Activated T-cell treated with anti-CD3 and anti-CD28 coated beads, Interleukin-2, amount 50 U/mL, for 72 hours (primary cell): ENCODE measurements at regions not wholly inside any gene's neighbourhood (a gene's known extent, or its start where the extent isn't known, plus 50 kb on each side); places are given as distances from the start of the nearest gene placed in this dataset.

ENCODE experiments used
- ATAC-seq, 2 donors: fragments of 150-1000 bp; cut with Tn5 transposase; replicated peaks in 1 of 2; 2 replicates each; pipeline ENCODE4 v1.10.0; 2021; ENCODE audit warnings: moderate library complexity in 2 of 2, mild to moderate bottlenecking in 1 of 2
- DNase-seq, 2 donors: peaks; one replicate each; pipeline ENCODE4 v3.0.0; 2021 to 2022; ENCODE audit warnings: mixed read lengths in 1 of 2
- H3K27ac Mint-ChIP-seq: one replicate; pipeline ENCODE4 v1.8.0; 2022; ENCODE audit warnings: mild to moderate bottlenecking, moderate library complexity, mixed read lengths
- H3K27me3 Mint-ChIP-seq: one replicate; pipeline ENCODE4 v1.8.0; 2022; ENCODE audit warnings: low read depth, mixed read lengths
- H3K36me3 Mint-ChIP-seq, 2 donors: one replicate each; pipeline ENCODE4 v1.8.0; 2022; ENCODE audit warnings: mixed read lengths in 2 of 2, mild to moderate bottlenecking in 1 of 2; ENCODE audit not compliant: insufficient read depth in 2 of 2
- H3K4me1 Mint-ChIP-seq: one replicate; pipeline ENCODE4 v1.8.0; 2022; ENCODE audit warnings: low read depth, mixed read lengths
- H3K4me3 Mint-ChIP-seq, 2 donors: one replicate each; pipeline ENCODE4 v1.8.0; 2022; ENCODE audit warnings: mild to moderate bottlenecking in 2 of 2, mixed read lengths in 2 of 2, moderate library complexity in 2 of 2
- H3K9me3 Mint-ChIP-seq, 2 donors: one replicate each; pipeline ENCODE4 v1.8.0; 2022; ENCODE audit warnings: mixed read lengths in 2 of 2

GRCh38 chr5:27389696-27390095 lies 351.3 kb upstream of the CDH9 start:
- ATAC-seq: no peak
- H3K27ac Mint-ChIP-seq: no peak overlapping the region
- H3K4me1 Mint-ChIP-seq: no peaks in the 10 kb centered on the region
- H3K27me3 Mint-ChIP-seq: no peaks in the 10 kb centered on the region
- peaks cover 0 to 3% of the 10 kb centered on the region in 2 donors for H3K36me3 Mint-ChIP-seq
- DNase-seq: no peak
- no peak overlapping the region for H3K4me3 Mint-ChIP-seq
- H3K9me3 Mint-ChIP-seq: peaks cover 3 to 7% of the 10 kb centered on the region in 2 donors

GRCh38 chr5:27388755-27389154 lies 350.4 kb upstream of the CDH9 start:
- no peak overlapping the region for H3K27ac Mint-ChIP-seq
- no peak for ATAC-seq

DNA sequence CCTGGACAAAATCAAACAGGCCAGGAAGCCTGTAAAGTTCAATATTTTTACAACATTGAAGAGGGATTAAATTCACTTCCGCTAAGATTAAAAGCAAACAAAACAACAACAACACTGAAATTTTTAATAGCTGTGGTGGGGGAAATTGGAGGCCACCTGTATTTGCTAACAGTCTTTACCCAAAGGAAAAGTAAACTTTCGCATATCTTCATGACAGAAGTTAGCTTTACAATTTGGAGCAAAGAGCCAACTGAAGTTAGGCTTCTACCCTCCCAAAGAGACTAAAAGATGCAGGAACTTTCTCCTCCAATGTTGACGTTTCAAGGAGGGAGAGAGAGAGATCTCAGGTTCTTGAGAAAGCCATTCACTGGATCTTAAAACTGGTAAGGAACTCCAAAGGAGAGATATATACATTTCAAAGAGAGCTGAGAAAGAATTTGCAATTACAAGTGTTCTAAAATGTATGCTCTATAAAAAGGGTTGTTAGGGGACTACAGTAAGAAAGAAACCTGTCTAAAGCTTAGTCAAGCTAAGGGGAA lies 349.2 kb upstream of the CDH9 start:
- ATAC-seq (no peak), DNase-seq (no peak)
- no peak overlapping the region for H3K4me3 Mint-ChIP-seq
- peaks cover 3 to 7% of the 10 kb centered on the region in 2 donors for H3K9me3 Mint-ChIP-seq
- peaks cover 0 to 3% of the 10 kb centered on the region in 2 donors for H3K36me3 Mint-ChIP-seq
- no peak overlapping the region for H3K27ac Mint-ChIP-seq
- no peaks in the 10 kb centered on the region for H3K4me1 Mint-ChIP-seq
- H3K27me3 Mint-ChIP-seq: no peaks in the 10 kb centered on the region

More at GRCh38 chr5:27388755-27389154, 350.4 kb upstream of the CDH9 start:
- Mint-ChIP-seq H3K4me1 (no peaks in the 10 kb centered on the region), H3K36me3 (peaks cover 0 to 3% of the 10 kb centered on the region in 2 donors), H3K27me3 (no peaks in the 10 kb centered on the region), H3K4me3 (no peak overlapping the region), H3K9me3 (peaks cover 3 to 7% of the 10 kb centered on the region in 2 donors)
- no peak for DNase-seq

- Mint-ChIP-seq H3K4me3 (no peak overlapping the region), H3K9me3 (peaks cover 0 to 2% of the 10 kb centered on the region in 2 donors), H3K27me3 (no peaks in the 10 kb centered on the region), H3K27ac (no peak overlapping the region), H3K36me3 (no peaks in the 10 kb centered on the region), H3K4me1 (no peaks in the 10 kb centered on the region)
- ATAC-seq: no peak
- no peak for DNase-seq
Observed at GRCh38 chr5:27381686-27382085, 343.3 kb upstream of the CDH9 start.

DNA sequence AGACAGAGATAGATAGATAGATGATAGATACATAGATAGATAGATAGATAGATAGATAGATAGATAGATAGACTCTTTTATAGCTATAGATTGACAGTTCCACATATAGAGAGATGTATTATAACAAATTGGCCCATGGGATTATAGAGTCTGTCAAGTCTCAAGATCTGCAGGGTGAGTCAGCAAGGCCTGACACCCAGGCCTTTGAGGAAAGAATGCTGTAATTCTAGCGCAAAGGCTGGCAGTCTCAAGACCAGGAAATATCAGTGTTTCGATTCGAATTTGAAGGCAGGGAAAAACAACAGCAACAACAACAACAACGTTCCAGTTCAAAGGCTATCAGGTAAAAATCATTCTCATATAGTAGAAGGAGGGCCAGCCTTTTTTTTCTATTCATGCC lies 339.2 kb upstream of the CDH9 start:
- H3K27me3 Mint-ChIP-seq: no peaks in the 10 kb centered on the region
- no peaks in the 10 kb centered on the region for H3K36me3 Mint-ChIP-seq
- H3K4me1 Mint-ChIP-seq: no peaks in the 10 kb centered on the region
- DNase-seq: no peak
- no peak for ATAC-seq
- H3K27ac Mint-ChIP-seq: no peak overlapping the region
- peaks cover 2 to 6% of the 10 kb centered on the region in 2 donors for H3K9me3 Mint-ChIP-seq
- no peak overlapping the region for H3K4me3 Mint-ChIP-seq

GRCh38 chr5:27353970-27354369 lies 315.6 kb upstream of the CDH9 start:
- peaks cover 8 to 9% of the 10 kb centered on the region in 2 donors for H3K9me3 Mint-ChIP-seq

DNA sequence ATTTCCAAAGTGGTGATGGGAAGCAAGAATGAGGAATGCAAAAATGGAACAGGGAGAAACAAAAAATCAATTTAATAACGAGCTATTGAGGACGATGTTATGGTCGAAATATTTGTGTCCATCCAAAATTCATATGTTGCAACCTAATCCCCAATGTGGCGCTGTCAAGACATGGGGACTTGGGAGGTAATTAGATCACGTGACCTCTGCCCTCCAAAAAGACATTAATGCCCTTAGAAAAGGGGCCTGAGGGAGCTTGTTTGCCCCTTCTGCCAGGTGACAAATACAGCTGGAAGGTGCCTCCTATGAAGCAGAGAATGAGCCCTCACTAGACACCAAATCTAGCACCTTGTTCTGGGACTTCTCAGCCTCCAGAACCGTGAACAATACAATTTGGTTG lies 315.2 kb upstream of the CDH9 start:
- no peak for ATAC-seq
- no peaks in the 10 kb centered on the region for H3K36me3 Mint-ChIP-seq
- H3K9me3 Mint-ChIP-seq: peaks cover 8 to 10% of the 10 kb centered on the region in 2 donors
- no peak overlapping the region for H3K4me3 Mint-ChIP-seq
- DNase-seq: no peak
- no peaks in the 10 kb centered on the region for H3K27me3 Mint-ChIP-seq
- no peaks in the 10 kb centered on the region for H3K4me1 Mint-ChIP-seq
- H3K27ac Mint-ChIP-seq: no peak overlapping the region

More at GRCh38 chr5:27353970-27354369, 315.6 kb upstream of the CDH9 start:
- no peak overlapping the region for H3K27ac Mint-ChIP-seq
- no peak overlapping the region for H3K4me3 Mint-ChIP-seq
- no peaks in the 10 kb centered on the region for H3K27me3 Mint-ChIP-seq
- no peaks in the 10 kb centered on the region for H3K36me3 Mint-ChIP-seq
- no peak for ATAC-seq
- DNase-seq: no peak
- H3K4me1 Mint-ChIP-seq: no peaks in the 10 kb centered on the region

DNA sequence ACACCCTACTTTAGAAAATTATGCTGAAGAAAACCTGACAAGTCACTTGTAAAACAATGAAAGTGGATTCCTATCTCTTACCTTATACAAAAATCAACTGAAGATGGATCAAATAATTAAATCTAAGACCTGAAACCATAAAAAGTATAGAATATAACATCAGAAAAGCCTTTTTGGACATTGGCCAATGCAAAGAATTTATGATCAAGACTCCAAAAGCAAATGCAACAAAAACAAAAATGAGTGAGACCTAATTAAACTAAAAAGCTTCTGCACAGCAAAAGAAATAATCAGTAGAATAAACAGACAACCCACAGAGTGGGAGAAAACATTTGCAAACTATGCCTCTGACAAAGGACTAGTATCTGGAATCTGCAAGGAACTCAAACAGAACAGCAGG lies 303.0 kb upstream of the CDH9 start:
- no peaks in the 10 kb centered on the region for H3K27me3 Mint-ChIP-seq
- peaks cover 3 to 10% of the 10 kb centered on the region in 2 donors for H3K9me3 Mint-ChIP-seq
- H3K27ac Mint-ChIP-seq: no peak overlapping the region
- DNase-seq (no peak), ATAC-seq (no peak)
- no peaks in the 10 kb centered on the region for H3K4me1 Mint-ChIP-seq
- no peak overlapping the region for H3K4me3 Mint-ChIP-seq
- H3K36me3 Mint-ChIP-seq: peaks cover 0 to 2% of the 10 kb centered on the region in 2 donors

DNA sequence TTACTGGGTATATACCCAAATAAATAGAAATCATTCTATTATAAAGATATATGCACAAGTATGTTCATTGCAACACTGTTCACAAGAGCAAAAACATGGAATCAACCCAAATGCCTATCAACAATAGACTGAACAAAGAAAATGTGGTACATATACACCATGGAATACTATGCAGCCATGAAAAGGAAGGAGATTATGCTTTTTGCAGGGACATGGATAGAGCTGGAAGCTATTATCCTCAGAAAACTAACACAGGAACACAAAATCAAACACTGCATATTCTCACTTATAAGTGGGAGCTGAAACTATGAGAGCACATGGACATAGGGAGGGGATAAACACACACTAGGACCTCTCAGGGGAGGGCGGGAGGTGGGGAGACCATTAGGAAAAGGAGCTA lies 298.4 kb upstream of the CDH9 start:
- Mint-ChIP-seq H3K27me3 (no peaks in the 10 kb centered on the region), H3K27ac (no peak overlapping the region), H3K36me3 (no peaks in the 10 kb centered on the region), H3K4me1 (no peaks in the 10 kb centered on the region), H3K9me3 (peaks cover 0 to 7% of the 10 kb centered on the region in 2 donors), H3K4me3 (no peak overlapping the region)
- ATAC-seq (no peak), DNase-seq (no peak)

DNA sequence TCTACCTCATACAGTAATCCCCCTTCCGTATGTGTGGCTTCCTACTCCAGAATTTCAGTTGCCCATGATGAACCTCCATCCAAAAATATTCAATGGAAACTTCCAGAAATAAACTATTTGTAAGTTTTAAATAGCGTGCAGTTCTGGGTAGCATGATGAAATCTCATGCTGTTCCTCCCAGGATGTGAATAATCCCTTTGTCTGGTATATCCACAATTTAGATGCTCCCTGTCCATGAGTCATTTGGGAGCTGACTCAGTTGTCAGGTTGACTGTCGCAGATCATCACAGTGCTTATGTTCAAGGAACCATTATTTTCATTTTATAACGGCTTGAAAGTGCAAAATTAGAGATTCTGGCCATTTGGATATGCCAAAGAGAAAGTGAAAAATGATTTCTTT lies 290.1 kb upstream of the CDH9 start:
- no peak for DNase-seq
- Mint-ChIP-seq H3K9me3 (peaks cover 6 to 9% of the 10 kb centered on the region in 2 donors), H3K27me3 (no peaks in the 10 kb centered on the region), H3K36me3 (peaks cover 0 to 1% of the 10 kb centered on the region in 2 donors), H3K4me3 (no peak overlapping the region), H3K27ac (no peak overlapping the region), H3K4me1 (no peaks in the 10 kb centered on the region)
- no peak for ATAC-seq

- no peak for DNase-seq
- peaks cover 0 to 2% of the 10 kb centered on the region in 2 donors for H3K36me3 Mint-ChIP-seq
- H3K27me3 Mint-ChIP-seq: no peaks in the 10 kb centered on the region
- no peaks in the 10 kb centered on the region for H3K4me1 Mint-ChIP-seq
- H3K9me3 Mint-ChIP-seq: peaks cover 6 to 11% of the 10 kb centered on the region in 2 donors
- H3K27ac Mint-ChIP-seq: no peak overlapping the region
- no peak overlapping the region for H3K4me3 Mint-ChIP-seq
- no peak for ATAC-seq
Observed at GRCh38 chr5:27325513-27325912, 287.1 kb upstream of the CDH9 start.

DNA sequence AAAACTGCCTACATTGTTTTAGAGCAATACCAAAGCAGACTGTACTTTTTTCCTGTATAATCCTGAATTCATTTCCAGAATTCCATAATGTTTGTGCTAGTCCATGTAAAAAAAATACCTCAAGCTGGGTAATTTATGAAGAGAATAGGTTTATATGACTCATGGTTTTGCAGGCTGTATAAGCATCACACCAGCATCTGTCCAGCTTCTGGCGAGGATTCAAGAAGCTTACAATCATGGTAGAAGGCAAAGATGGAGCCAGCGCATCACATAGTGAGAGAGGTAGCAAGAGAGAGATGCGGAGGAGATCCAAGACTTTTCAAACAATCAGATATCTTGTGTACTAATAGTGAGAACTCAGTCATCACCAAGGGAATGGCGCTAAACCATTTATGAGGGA lies 280.3 kb upstream of the CDH9 start:
- H3K27me3 Mint-ChIP-seq: no peaks in the 10 kb centered on the region
- H3K27ac Mint-ChIP-seq: no peak overlapping the region
- H3K9me3 Mint-ChIP-seq: peaks cover 4 to 7% of the 10 kb centered on the region in 2 donors
- no peak for DNase-seq
- H3K36me3 Mint-ChIP-seq: peaks cover 0 to 1% of the 10 kb centered on the region in 2 donors
- no peak overlapping the region for H3K4me3 Mint-ChIP-seq
- H3K4me1 Mint-ChIP-seq: no peaks in the 10 kb centered on the region
- no peak for ATAC-seq

DNA sequence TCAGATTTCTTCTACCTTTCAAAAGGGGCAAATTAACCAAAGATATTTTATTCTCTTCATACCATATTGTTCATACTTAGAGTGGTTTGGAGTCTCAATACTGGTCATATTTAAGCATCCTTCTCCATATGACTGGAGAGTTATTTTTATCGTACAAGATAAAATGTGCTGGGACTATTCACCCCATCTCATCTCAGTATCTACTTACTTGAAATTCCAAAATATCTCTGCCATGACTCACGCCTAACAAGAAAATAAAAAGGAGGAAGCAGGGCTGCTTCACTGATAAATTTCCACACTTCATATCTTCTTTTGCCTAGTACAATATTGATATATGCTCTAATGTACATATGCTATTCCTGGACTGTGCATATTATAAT lies 277.9 kb upstream of the CDH9 start:
- peaks cover 0 to 1% of the 10 kb centered on the region in 2 donors for H3K36me3 Mint-ChIP-seq
- no peak for ATAC-seq
- no peak for DNase-seq
- no peaks in the 10 kb centered on the region for H3K4me1 Mint-ChIP-seq
- H3K4me3 Mint-ChIP-seq: no peak overlapping the region
- no peak overlapping the region for H3K27ac Mint-ChIP-seq
- H3K27me3 Mint-ChIP-seq: no peaks in the 10 kb centered on the region
- H3K9me3 Mint-ChIP-seq: peaks cover 4 to 12% of the 10 kb centered on the region in 2 donors
